ENCODE measurements at regions not wholly inside any gene's neighbourhood (a gene's known extent, or its start where the extent isn't known, plus 50 kb on each side); places are given as distances from the start of the nearest gene placed in this dataset.

- POLR2A ChIA-PET, result no interaction called here
- RAD21 ChIA-PET (ENCODE audit: unreplicated experiment), result no interaction called here
- Histone ChIP-seq H3K9ac (ENCODE audit: control insufficient read depth, insufficient read depth, low read length) (no peak overlapping the region), H3K79me2 (ENCODE audit: control insufficient read depth, insufficient read depth, low read length) (no peaks in the 10 kb centered on the region), H3K27me3 (replicated peaks in 1 of 2; ENCODE audit: control insufficient read depth in 2 of 2, insufficient read depth in 2 of 2, low read length in 1 of 2) (no peaks in the 10 kb centered on the region; a peak in 1 of 4 replicates), H2AFZ (ENCODE audit: control insufficient read depth, low read depth, low read length) (no peak overlapping the region), H3K36me3 (ENCODE audit: control insufficient read depth in 2 of 2, insufficient read depth in 2 of 2, low read length in 1 of 2) (no peaks in the 10 kb centered on the region), H3K4me3 (no peak overlapping the region), H3K4me2 (ENCODE audit: control insufficient read depth, insufficient read depth) (no peak overlapping the region), H3K27ac (ENCODE audit: control insufficient read depth, insufficient read depth) (no peak overlapping the region), H4K20me1 (ENCODE audit: control insufficient read depth, insufficient read depth) (no peaks in the 10 kb centered on the region), H3K4me1 (ENCODE audit: control insufficient read depth, insufficient read depth, low read length) (no peaks in the 10 kb centered on the region), H3K9me3 (replicated peaks; ENCODE audit: control insufficient read depth, insufficient read depth, low read length) (no peaks in the 10 kb centered on the region)
- TF ChIP-seq IKZF2 (IDR thresholded peaks at IDR 0.05) (no peak), CBFB (IDR thresholded peaks at IDR 0.05; ENCODE audit: low read depth) (no peak), SMAD5 (IDR thresholded peaks at IDR 0.05; ENCODE audit: low read depth) (no peak), ATF2 (IDR thresholded peaks at IDR 0.05; ENCODE audit: low read length) (no peak), SMARCA5 (IDR thresholded peaks at IDR 0.05) (no peak), ETV6 (conservative IDR thresholded peaks at IDR 0.05 in 1 of 2, IDR thresholded peaks at IDR 0.05 in 1 of 2; ENCODE audit: borderline replicate concordance in 1 of 2, low read depth in 1 of 2) (no peak), USF2 (IDR thresholded peaks at IDR 0.05; ENCODE audit: borderline replicate concordance, low read depth, low read length) (no peak), STAT3 (IDR thresholded peaks at IDR 0.05; ENCODE audit: low read depth, low read length) (no peak), JUNB (IDR thresholded peaks at IDR 0.05) (no peak), SRF (IDR thresholded peaks at IDR 0.05; ENCODE audit: low read depth in 2 of 2, low read length in 2 of 2) (no peak), CHD4 (IDR thresholded peaks at IDR 0.05) (no peak), ZNF24 (IDR thresholded peaks at IDR 0.05) (no peak), RFX5 (IDR thresholded peaks at IDR 0.05; ENCODE audit: low read depth, low read length) (no peak), BCLAF1 (IDR thresholded peaks at IDR 0.05) (no peak), BCL11A (IDR thresholded peaks at IDR 0.05; ENCODE audit: low read depth, low read length) (no peak), RCOR1 (conservative IDR thresholded peaks at IDR 0.05; ENCODE audit: low read depth, low read length) (no peak)
- ATAC-seq (no peak), DNase-seq (ENCODE audit: low read depth, low spot score) (no peak), FAIRE-seq (no peak)
- 59% methylated on average over 8 of the region's 8 CpGs for WGBS (ENCODE audit: insufficient coverage, insufficient replicate concordance, low lambda C conversion rate, missing lambda C conversion rate)
- SMC1A ChIA-PET (ENCODE audit: uncharacterized antibody, unreplicated experiment), result no interaction called here
- in situ Hi-C loops (cut with MboI) (no loop called here), intact Hi-C loops (cut with micrococcal nuclease; ENCODE audit: unreplicated experiment) (no loop called here)
- CTCF ChIA-PET, result no interaction called here
- BruUV-seq (replicated peaks), result no TSS peak
These were observed 173.2 kb downstream of the DIRAS2 start for GRCh38 chr9:90469435-90469834.
